Lower lobe of right lung (tissue), 2 donors: ENCODE measurements at regions not wholly inside any gene's neighbourhood (a gene's known extent, or its start where the extent isn't known, plus 50 kb on each side); places are given as distances from the start of the nearest gene placed in this dataset.
"Not testable (repeated sequence)": the region's sequence is repeated elsewhere in the genome, so short reads cannot be mapped to it uniquely, and the experiment has no call there.

Experiments used
- ATAC-seq, 2 donors: fragments of 200-7000 bp; cut with Tn5 transposase; one replicate each; pipeline ENCODE4 v1.9.1; 2020 to 2022; ENCODE audit warnings: mild to moderate bottlenecking in 2 of 2, moderate library complexity in 2 of 2
- DNase-seq: peaks from one replicate; pipeline ENCODE4 v3.0.0-alpha.2; 2020
- H3K27ac ChIP-seq: fragments of 200-600 bp; one replicate; pipeline ENCODE4 v1.8.0; 2022
- H3K27me3 ChIP-seq: fragments of 200-600 bp; one replicate; pipeline ENCODE4 v1.8.0; 2022; ENCODE audit warnings: low read depth
- H3K36me3 ChIP-seq: fragments of 200-600 bp; one replicate; pipeline ENCODE4 v1.8.0; 2022; ENCODE audit warnings: mild to moderate bottlenecking
- H3K4me1 ChIP-seq: fragments of 200-600 bp; one replicate; pipeline ENCODE4 v1.8.0; 2022
- H3K4me3 ChIP-seq: fragments of 200-600 bp; one replicate; pipeline ENCODE4 v1.8.0; 2022; ENCODE audit warnings: mild to moderate bottlenecking
- H3K9me3 ChIP-seq: fragments of 200-600 bp; one replicate; pipeline ENCODE4 v1.8.0; 2022
- CTCF ChIP-seq: fragments of 200-600 bp; IDR thresholded peaks from one replicate; pipeline ENCODE4 v1.8.0; 2022; ENCODE audit warnings: antibody characterized with exemption, mild to moderate bottlenecking
- intact Hi-C: fragments of 100-400 bp; cut with DNase I; formaldehyde crosslinking; loops from one replicate; pipeline ENCODE4 v1.11.0; 2022
- donor health status: DM: no; HTN: yes; CAD: no; lungs with severe emphysema.

- no peak for ATAC-seq
- Histone ChIP-seq H3K4me1 (no peaks in the 10 kb centered on the region), H3K4me3 (no peak overlapping the region), H3K9me3 (no peaks in the 10 kb centered on the region), H3K27me3 (no peaks in the 10 kb centered on the region), H3K36me3 (no peaks in the 10 kb centered on the region), H3K27ac (no peak overlapping the region)
- DNase-seq, result no peak
- no peak for TF ChIP-seq CTCF
- intact Hi-C loops, result no loop called here
These were observed 954.9 kb downstream of the TDRD15 start for GRCh38 chr2:22078701-22079100.

DNA sequence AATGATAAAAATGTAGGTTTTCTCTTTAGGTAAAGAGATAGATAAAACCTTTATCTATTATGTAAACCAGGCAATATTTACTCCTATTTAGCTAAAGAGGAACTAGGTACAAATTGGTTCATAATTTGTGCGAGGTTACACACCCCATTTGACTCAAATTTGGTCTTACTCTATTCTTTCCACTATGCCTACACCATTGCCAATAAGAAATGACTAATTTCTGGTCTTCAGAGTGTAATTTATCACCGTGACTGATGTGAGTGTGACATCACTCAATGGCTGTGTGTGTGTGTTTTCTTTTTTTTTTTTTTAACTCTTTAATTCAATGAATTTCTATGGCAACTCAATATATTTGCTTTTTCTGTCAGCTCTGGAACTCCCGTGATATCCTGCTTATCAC lies 955.8 kb downstream of the TDRD15 start:
- ATAC-seq (no peak), DNase-seq (no peak)
- intact Hi-C loops, result no loop called here
- H3K9me3 ChIP-seq, result no peaks in the 10 kb centered on the region
- no peaks in the 10 kb centered on the region for H3K4me1 ChIP-seq
- H3K27ac ChIP-seq, result no peak overlapping the region
- no peaks in the 10 kb centered on the region for H3K27me3 ChIP-seq
- no peak overlapping the region for H3K4me3 ChIP-seq
- TF ChIP-seq CTCF, result no peak
- no peaks in the 10 kb centered on the region for H3K36me3 ChIP-seq

- Histone ChIP-seq H3K4me1 (no peaks in the 10 kb centered on the region), H3K9me3 (no peaks in the 10 kb centered on the region), H3K36me3 (no peaks in the 10 kb centered on the region), H3K27me3 (no peaks in the 10 kb centered on the region), H3K27ac (no peak overlapping the region), H3K4me3 (no peak overlapping the region)
- ATAC-seq, result no peak
- no peak for TF ChIP-seq CTCF
- intact Hi-C loops, result no loop called here
- DNase-seq, result no peak
These were observed 963.0 kb downstream of the TDRD15 start for GRCh38 chr2:22086726-22087125.

- intact Hi-C loops, H3K36me3 ChIP-seq, H3K27ac ChIP-seq, H3K27me3 ChIP-seq, H3K4me1 ChIP-seq, DNase-seq, ATAC-seq, H3K9me3 ChIP-seq, H3K4me3 ChIP-seq: not testable (repeated sequence)
These were observed 979.8 kb downstream of the TDRD15 start for GRCh38 chr2:22103617-22104016.

GRCh38 chr2:22110244-22110651 lies 986.5 kb downstream of the TDRD15 start:
- Histone ChIP-seq H3K27me3 (no peaks in the 10 kb centered on the region), H3K27ac (no peak overlapping the region), H3K4me3 (no peak overlapping the region), H3K9me3 (no peaks in the 10 kb centered on the region), H3K36me3 (no peaks in the 10 kb centered on the region), H3K4me1 (no peaks in the 10 kb centered on the region)
- ATAC-seq (no peak), DNase-seq (no peak)
- intact Hi-C loops, result no loop called here
- TF ChIP-seq CTCF, result no peak

GRCh38 chr2:22124003-22124402 lies 1000.2 kb downstream of the TDRD15 start:
- Histone ChIP-seq H3K4me3 (no peak overlapping the region), H3K4me1 (no peaks in the 10 kb centered on the region), H3K27ac (no peak overlapping the region), H3K9me3 (no peaks in the 10 kb centered on the region), H3K27me3 (no peaks in the 10 kb centered on the region), H3K36me3 (no peaks in the 10 kb centered on the region)
- DNase-seq (no peak), ATAC-seq (no peak)
- intact Hi-C loops, result no loop called here
- TF ChIP-seq CTCF, result no peak
